ENCODE measurements at regions not wholly inside any gene's neighbourhood (a gene's known extent, or its start where the extent isn't known, plus 50 kb on each side); places are given as distances from the start of the nearest gene placed in this dataset.
A peak's percentile ranks its signal among the peaks of the same experiment; 100 is the strongest.

GRCh38 chr20:48478370-48478769 is 349.4 kb downstream of the PREX1 start:
- no peak overlapping the region for H3K9ac ChIP-seq (ENCODE audit: insufficient read depth, low read length, poor library complexity, severe bottlenecking)
- Mint-ChIP-seq H3K4me3 (no peak overlapping the region), H3K4me1 (no peaks in the 10 kb centered on the region), H3K9me3 (peaks cover 0 to 3% (median 0%) of the 10 kb centered on the region in 7 donors), H3K27me3 (ENCODE audit: low read depth in 3 of 3) (peaks cover 9 to 25% (median 22%) of the 10 kb centered on the region in 3 donors), H3K36me3 (no peaks in the 10 kb centered on the region), H3K27ac (no peak overlapping the region)
- no peak overlapping the region for H2AFZ ChIP-seq (ENCODE audit: insufficient read depth, low read depth, low read length, poor library complexity, severe bottlenecking)
- H3K36me3 ChIP-seq (replicated peaks in 1 of 2; ENCODE audit: control insufficient read depth in 1 of 2, insufficient read depth in 2 of 2, low read length in 2 of 2): no peaks in the 10 kb centered on the region
- no peak overlapping the region for H3K4me3 ChIP-seq (replicated peaks in 1 of 3; ENCODE audit: low read depth in 2 of 3, low read length in 3 of 3)
- H3K27me3 ChIP-seq (ENCODE audit: control insufficient read depth in 2 of 2, insufficient read depth in 2 of 2, low read length in 2 of 2): peaks cover 0 to 5% of the 10 kb centered on the region in 2 donors
- no peaks in the 10 kb centered on the region for H3K9me3 ChIP-seq (replicated peaks in 1 of 2; ENCODE audit: control insufficient read depth in 1 of 2, insufficient read depth in 1 of 2, low read length in 2 of 2)
- intact Hi-C loops (cut with micrococcal nuclease): no loop called here
- H4K20me1 ChIP-seq (ENCODE audit: insufficient read depth, low read length): no peaks in the 10 kb centered on the region
- WGBS (ENCODE audit: insufficient coverage): no CpG with 5 or more reads among the region's 5 CpGs
- TF ChIP-seq, protein P1, sequence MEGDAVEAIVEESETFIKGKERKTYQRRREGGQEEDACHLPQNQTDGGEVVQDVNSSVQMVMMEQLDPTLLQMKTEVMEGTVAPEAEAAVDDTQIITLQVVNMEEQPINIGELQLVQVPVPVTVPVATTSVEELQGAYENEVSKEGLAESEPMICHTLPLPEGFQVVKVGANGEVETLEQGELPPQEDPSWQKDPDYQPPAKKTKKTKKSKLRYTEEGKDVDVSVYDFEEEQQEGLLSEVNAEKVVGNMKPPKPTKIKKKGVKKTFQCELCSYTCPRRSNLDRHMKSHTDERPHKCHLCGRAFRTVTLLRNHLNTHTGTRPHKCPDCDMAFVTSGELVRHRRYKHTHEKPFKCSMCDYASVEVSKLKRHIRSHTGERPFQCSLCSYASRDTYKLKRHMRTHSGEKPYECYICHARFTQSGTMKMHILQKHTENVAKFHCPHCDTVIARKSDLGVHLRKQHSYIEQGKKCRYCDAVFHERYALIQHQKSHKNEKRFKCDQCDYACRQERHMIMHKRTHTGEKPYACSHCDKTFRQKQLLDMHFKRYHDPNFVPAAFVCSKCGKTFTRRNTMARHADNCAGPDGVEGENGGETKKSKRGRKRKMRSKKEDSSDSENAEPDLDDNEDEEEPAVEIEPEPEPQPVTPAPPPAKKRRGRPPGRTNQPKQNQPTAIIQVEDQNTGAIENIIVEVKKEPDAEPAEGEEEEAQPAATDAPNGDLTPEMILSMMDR (IDR thresholded peaks at IDR 0.05): no peak
- no peaks in the 10 kb centered on the region for H3K4me1 ChIP-seq (ENCODE audit: control insufficient read depth in 1 of 2, insufficient read depth in 2 of 2, low read length in 2 of 2)
- no peak overlapping the region for H3K27ac ChIP-seq (ENCODE audit: low read depth in 1 of 2, low read length in 2 of 2)
- no peak for DNase-seq
- H3K79me2 ChIP-seq (ENCODE audit: insufficient read depth, low read length): no peaks in the 10 kb centered on the region
- H3K4me2 ChIP-seq (replicated peaks; ENCODE audit: extremely low read depth, low read length, poor library complexity, severe bottlenecking): no peak overlapping the region

GRCh38 chr20:48476854-48477253 is 350.9 kb downstream of the PREX1 start:
- intact Hi-C loops (cut with micrococcal nuclease): no loop called here
- peaks cover 0 to 5% of the 10 kb centered on the region in 2 donors for H3K27me3 ChIP-seq (ENCODE audit: control insufficient read depth in 2 of 2, insufficient read depth in 2 of 2, low read length in 2 of 2)
- WGBS (ENCODE audit: insufficient coverage): 97% methylated on average over 9 of the region's 11 CpGs

More at GRCh38 chr20:48476854-48477253, 350.9 kb downstream of the PREX1 start:
- TF ChIP-seq, protein P1 (IDR thresholded peaks at IDR 0.05): no peak
- Mint-ChIP-seq H3K4me1 (no peaks in the 10 kb centered on the region), H3K27ac (peak overlapping the region in 1 of 7 donors; percentile 10), H3K27me3 (ENCODE audit: low read depth in 3 of 3) (peaks cover 9 to 25% (median 21%) of the 10 kb centered on the region in 3 donors), H3K9me3 (peaks cover 0 to 3% (median 0%) of the 10 kb centered on the region in 7 donors), H3K4me3 (no peak overlapping the region), H3K36me3 (no peaks in the 10 kb centered on the region)
- Histone ChIP-seq H3K79me2 (ENCODE audit: insufficient read depth, low read length) (no peaks in the 10 kb centered on the region), H3K36me3 (replicated peaks in 1 of 2; ENCODE audit: control insufficient read depth in 1 of 2, insufficient read depth in 2 of 2, low read length in 2 of 2) (no peaks in the 10 kb centered on the region), H3K4me2 (replicated peaks; ENCODE audit: extremely low read depth, low read length, poor library complexity, severe bottlenecking) (no peak overlapping the region), H3K4me1 (ENCODE audit: control insufficient read depth in 1 of 2, insufficient read depth in 2 of 2, low read length in 2 of 2) (no peaks in the 10 kb centered on the region), H2AFZ (ENCODE audit: insufficient read depth, low read depth, low read length, poor library complexity, severe bottlenecking) (no peak overlapping the region), H3K9me3 (replicated peaks in 1 of 2; ENCODE audit: control insufficient read depth in 1 of 2, insufficient read depth in 1 of 2, low read length in 2 of 2) (no peaks in the 10 kb centered on the region), H4K20me1 (ENCODE audit: insufficient read depth, low read length) (no peaks in the 10 kb centered on the region), H3K4me3 (replicated peaks in 1 of 3; ENCODE audit: low read depth in 2 of 3, low read length in 3 of 3) (no peak overlapping the region), H3K9ac (ENCODE audit: insufficient read depth, low read length, poor library complexity, severe bottlenecking) (no peak overlapping the region), H3K27ac (ENCODE audit: low read depth in 1 of 2, low read length in 2 of 2) (no peak overlapping the region)
- DNase-seq: no peak

Data from CD14-positive monocyte (primary cell).